Calu3 (cell line): ENCODE measurements at regions not wholly inside any gene's neighbourhood (a gene's known extent, or its start where the extent isn't known, plus 50 kb on each side); places are given as distances from the start of the nearest gene placed in this dataset.

Experiments used
- BruUV-seq: library from RNA; stranded (reverse); fragments of 400-500 nt; replicated peaks from 2 replicates; lab custom pipeline; 2021; lab: Mats Ljungman, UMichigan
- CTCF ChIA-PET: fragments of 300-600 bp; sonication (Branson Sonifier 250); formaldehyde crosslinking; loops from one replicate; lab custom pipeline; 2022; ENCODE audit warnings: antibody characterized with exemption; lab: Charles Lee
- DNase-seq: peaks from one replicate; pipeline ENCODE4 v3.0.0; 2022
- H3K27ac Mint-ChIP-seq: one replicate; pipeline ENCODE4 v1.8.0; 2022; ENCODE audit warnings: mixed read lengths; ENCODE audit not compliant: unreplicated experiment
- H3K27me3 Mint-ChIP-seq: one replicate; pipeline ENCODE4 v1.8.0; 2022; ENCODE audit warnings: mixed read lengths; ENCODE audit not compliant: unreplicated experiment
- H3K36me3 Mint-ChIP-seq: one replicate; pipeline ENCODE4 v1.8.0; 2022; ENCODE audit warnings: mild to moderate bottlenecking, moderate library complexity, mixed read lengths; ENCODE audit not compliant: insufficient read depth, unreplicated experiment
- H3K4me1 Mint-ChIP-seq: one replicate; pipeline ENCODE4 v1.8.0; 2022; ENCODE audit warnings: mild to moderate bottlenecking, low read depth, mixed read lengths; ENCODE audit not compliant: unreplicated experiment
- H3K4me3 Mint-ChIP-seq: one replicate; pipeline ENCODE4 v1.8.0; 2022; ENCODE audit warnings: mild to moderate bottlenecking, low read depth, moderate library complexity, mixed read lengths; ENCODE audit not compliant: unreplicated experiment
- H3K9me3 Mint-ChIP-seq: one replicate; pipeline ENCODE4 v1.8.0; 2022; ENCODE audit warnings: low read depth, mixed read lengths; ENCODE audit not compliant: unreplicated experiment
- intact Hi-C: fragments of 100-400 bp; cut with micrococcal nuclease; formaldehyde crosslinking; loops from one replicate; pipeline ENCODE4 v1.10.0; 2022; ENCODE audit not compliant: unreplicated experiment
- TF ChIP-seq, protein P1 (sequence below): fragments of 200-600 bp; IDR thresholded peaks from one replicate; pipeline ENCODE4 v1.8.0; 2022; ENCODE audit warnings: antibody characterized with exemption; ENCODE audit not compliant: unreplicated experiment

DNA sequence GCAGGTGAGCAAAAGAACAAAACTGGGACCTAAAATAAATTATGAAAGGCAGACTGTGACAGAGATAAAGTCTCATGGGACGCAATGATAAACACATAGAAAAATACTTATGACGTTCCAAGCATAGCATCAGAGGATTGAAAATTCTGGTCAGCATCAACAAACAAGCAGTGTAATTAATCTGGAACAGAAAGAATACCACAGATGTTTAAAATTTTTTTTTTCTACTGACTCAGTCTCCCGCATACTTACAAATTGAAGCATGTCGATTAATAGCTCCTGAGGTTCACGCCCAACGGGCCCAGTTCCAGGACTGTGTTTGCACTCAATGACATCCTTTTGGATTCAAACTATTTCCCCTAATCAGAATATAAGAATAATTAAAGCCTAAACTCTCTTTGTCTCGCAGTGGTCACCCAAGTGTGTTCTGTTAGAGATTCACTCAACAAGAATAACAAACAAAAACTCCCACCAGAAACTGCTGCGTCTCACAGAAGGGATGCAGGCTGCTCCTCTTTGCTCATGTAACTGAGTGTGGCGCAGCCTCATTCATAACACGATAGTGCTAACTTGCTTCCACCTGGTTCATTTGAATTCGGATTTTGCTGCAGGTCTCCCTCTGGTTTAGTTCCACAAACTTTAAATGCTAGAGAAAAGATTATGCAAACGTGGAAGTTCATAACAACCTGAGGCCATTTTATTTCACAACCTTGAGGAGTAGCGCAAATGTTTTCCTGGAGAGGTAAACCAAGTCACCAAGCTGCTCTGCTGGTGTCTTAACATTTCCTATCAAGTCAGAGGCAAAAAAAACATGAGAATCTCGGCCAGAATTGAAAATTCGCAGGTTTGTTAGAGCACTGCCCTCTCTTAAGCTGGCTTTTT, 69.0 kb upstream of the CITED2 start:
- intact Hi-C loops, result no loop called here
- DNase-seq, result no peak
- H3K4me1 Mint-ChIP-seq, result no peaks in the 10 kb centered on the region
- H3K27me3 Mint-ChIP-seq, result no peaks in the 10 kb centered on the region
- no peaks in the 10 kb centered on the region for H3K36me3 Mint-ChIP-seq
- CTCF ChIA-PET, result no interaction called here
- no TSS peak for BruUV-seq
- no peak overlapping the region for H3K4me3 Mint-ChIP-seq
- no peak overlapping the region for H3K27ac Mint-ChIP-seq
- TF ChIP-seq, protein P1, sequence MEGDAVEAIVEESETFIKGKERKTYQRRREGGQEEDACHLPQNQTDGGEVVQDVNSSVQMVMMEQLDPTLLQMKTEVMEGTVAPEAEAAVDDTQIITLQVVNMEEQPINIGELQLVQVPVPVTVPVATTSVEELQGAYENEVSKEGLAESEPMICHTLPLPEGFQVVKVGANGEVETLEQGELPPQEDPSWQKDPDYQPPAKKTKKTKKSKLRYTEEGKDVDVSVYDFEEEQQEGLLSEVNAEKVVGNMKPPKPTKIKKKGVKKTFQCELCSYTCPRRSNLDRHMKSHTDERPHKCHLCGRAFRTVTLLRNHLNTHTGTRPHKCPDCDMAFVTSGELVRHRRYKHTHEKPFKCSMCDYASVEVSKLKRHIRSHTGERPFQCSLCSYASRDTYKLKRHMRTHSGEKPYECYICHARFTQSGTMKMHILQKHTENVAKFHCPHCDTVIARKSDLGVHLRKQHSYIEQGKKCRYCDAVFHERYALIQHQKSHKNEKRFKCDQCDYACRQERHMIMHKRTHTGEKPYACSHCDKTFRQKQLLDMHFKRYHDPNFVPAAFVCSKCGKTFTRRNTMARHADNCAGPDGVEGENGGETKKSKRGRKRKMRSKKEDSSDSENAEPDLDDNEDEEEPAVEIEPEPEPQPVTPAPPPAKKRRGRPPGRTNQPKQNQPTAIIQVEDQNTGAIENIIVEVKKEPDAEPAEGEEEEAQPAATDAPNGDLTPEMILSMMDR, result no peak
- no peaks in the 10 kb centered on the region for H3K9me3 Mint-ChIP-seq

DNA sequence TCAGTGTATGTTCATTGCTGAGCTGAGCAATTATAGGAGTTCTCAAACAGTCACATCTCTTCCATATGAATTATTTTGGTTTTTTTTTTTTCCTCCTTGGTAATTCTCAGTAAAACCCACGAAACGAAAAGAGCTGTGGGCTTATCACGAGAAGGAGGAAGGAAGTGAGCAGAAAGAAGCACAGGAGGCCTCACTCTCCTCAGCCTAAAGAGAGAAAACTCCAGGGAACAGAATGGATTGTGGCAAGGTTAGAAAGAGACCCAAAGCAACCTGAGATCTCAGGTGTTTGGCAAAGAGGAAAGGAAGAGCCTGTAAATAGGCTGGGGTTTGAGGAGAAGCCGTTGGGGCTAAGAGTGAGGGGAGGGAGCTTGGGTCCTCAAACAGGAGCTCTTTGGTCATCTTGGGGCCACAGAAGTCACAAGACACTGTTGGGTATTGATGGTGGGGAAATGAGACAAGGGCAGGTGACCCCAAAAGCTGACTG, 67.8 kb upstream of the CITED2 start:
- DNase-seq, result no peak
- Mint-ChIP-seq H3K36me3 (no peaks in the 10 kb centered on the region), H3K27me3 (no peaks in the 10 kb centered on the region), H3K4me1 (no peaks in the 10 kb centered on the region), H3K4me3 (no peak overlapping the region), H3K27ac (no peak overlapping the region), H3K9me3 (no peaks in the 10 kb centered on the region)
- CTCF ChIA-PET, result no interaction called here
- TF ChIP-seq, protein P1, result no peak
- intact Hi-C loops, result no loop called here
- no TSS peak for BruUV-seq

DNA sequence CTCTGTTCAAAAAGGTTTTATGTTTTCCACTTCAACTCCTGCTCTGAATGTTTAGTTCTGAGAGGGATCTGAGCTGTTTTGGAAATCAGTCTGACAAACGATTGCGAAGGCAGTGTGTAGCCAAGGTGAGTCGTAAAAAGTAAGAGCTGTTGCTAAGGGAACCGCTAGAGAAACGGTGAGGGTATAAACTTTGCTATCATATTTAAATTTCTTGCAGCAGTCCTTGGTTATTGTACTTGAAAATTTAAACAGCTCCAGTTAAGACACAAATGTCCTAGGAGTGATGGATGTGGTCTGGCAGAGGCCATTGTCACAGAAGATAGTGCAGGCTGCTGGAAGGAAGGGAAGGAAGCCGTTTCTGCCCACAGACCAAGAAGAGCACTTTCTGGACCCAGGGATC, 64.9 kb upstream of the CITED2 start:
- no peak overlapping the region for H3K4me3 Mint-ChIP-seq
- H3K9me3 Mint-ChIP-seq, result no peaks in the 10 kb centered on the region
- CTCF ChIA-PET, result no interaction called here
- no peak overlapping the region for H3K27ac Mint-ChIP-seq
- H3K27me3 Mint-ChIP-seq, result no peaks in the 10 kb centered on the region
- no peaks in the 10 kb centered on the region for H3K4me1 Mint-ChIP-seq
- no peaks in the 10 kb centered on the region for H3K36me3 Mint-ChIP-seq
- intact Hi-C loops, result no loop called here
- BruUV-seq, result no TSS peak
- TF ChIP-seq, protein P1, result no peak
- DNase-seq, result no peak

GRCh38 chr6:139438775-139439174, 64.3 kb upstream of the CITED2 start:
- H3K9me3 Mint-ChIP-seq, result no peaks in the 10 kb centered on the region
- TF ChIP-seq, protein P1, result no peak
- no peak overlapping the region for H3K4me3 Mint-ChIP-seq
- CTCF ChIA-PET, result no interaction called here
- no peaks in the 10 kb centered on the region for H3K36me3 Mint-ChIP-seq
- no peak overlapping the region for H3K27ac Mint-ChIP-seq
- no peaks in the 10 kb centered on the region for H3K27me3 Mint-ChIP-seq
- intact Hi-C loops, result no loop called here
- BruUV-seq, result no TSS peak
- peaks cover 1% of the 10 kb centered on the region for H3K4me1 Mint-ChIP-seq
- no peak for DNase-seq
